H1 (cell line): ENCODE measurements at regions not wholly inside any gene's neighbourhood (a gene's known extent, or its start where the extent isn't known, plus 50 kb on each side); places are given as distances from the start of the nearest gene placed in this dataset.

Experiments
- CHD7 ChIP-seq: fragments of 300-600 bp; sonication (generic); IDR thresholded peaks from 2 replicates; pipeline ENCODE4 v1.7.1; 2012; ENCODE audit warnings: low read length, moderate library complexity, mild to moderate bottlenecking, inconsistent platforms; ENCODE audit not compliant: insufficient replicate concordance
- SP4 ChIP-seq: IDR thresholded peaks from 2 replicates; pipeline ENCODE4 v1.6.1; 2012; ENCODE audit warnings: low read length, inconsistent platforms

- no peak for TF ChIP-seq CHD7
- TF ChIP-seq SP4: no peak
Observed at GRCh38 chr3:144839991-144840390, 868.4 kb downstream of the DIPK2A start (continued).
